AG04450 (cell line): ENCODE measurements at regions not wholly inside any gene's neighbourhood (a gene's known extent, or its start where the extent isn't known, plus 50 kb on each side); places are given as distances from the start of the nearest gene placed in this dataset.

Experiments used
- CTCF ChIA-PET: fragments of 300-600, 350-600 bp; formaldehyde crosslinking; extraction: SDS; loops from one replicate; lab custom pipeline; 2022; ENCODE audit warnings: antibody characterized with exemption, inconsistent platforms; lab: Charles Lee
- POLR2A ChIA-PET: fragments of 350-600 bp; formaldehyde crosslinking; extraction: SDS; loops from one replicate; lab custom pipeline; 2021; ENCODE audit warnings: antibody characterized with exemption, inconsistent platforms; lab: Yijun Ruan, JAX
- DNase-seq: peaks from one replicate; pipeline ENCODE4 v3.0.0-alpha.2; 2011; ENCODE audit warnings: low read depth, low spot score
- H3K27ac ChIP-seq: one replicate; pipeline ENCODE4 v1.5.1; 2012; ENCODE audit warnings: low read depth, low read length, control low read depth
- H3K27me3 ChIP-seq: one replicate; pipeline ENCODE4 v1.6.0; 2012; ENCODE audit warnings: low read length; ENCODE audit not compliant: control insufficient read depth, insufficient read depth
- H3K4me3 ChIP-seq: 2 replicates; pipeline ENCODE4 v1.5.1; 2011; ENCODE audit warnings: mild to moderate bottlenecking, low read depth, low read length, control low read depth
- H3K9me3 ChIP-seq: 2 replicates; pipeline ENCODE4 v1.5.1; 2012; ENCODE audit warnings: low read length; ENCODE audit not compliant: control insufficient read depth, insufficient read depth
- TF ChIP-seq, protein P1 (sequence below): IDR thresholded peaks from 2 replicates; pipeline ENCODE4 v1.5.1; 2011; ENCODE audit warnings: low read depth, low read length, control low read depth, inconsistent platforms

DNA sequence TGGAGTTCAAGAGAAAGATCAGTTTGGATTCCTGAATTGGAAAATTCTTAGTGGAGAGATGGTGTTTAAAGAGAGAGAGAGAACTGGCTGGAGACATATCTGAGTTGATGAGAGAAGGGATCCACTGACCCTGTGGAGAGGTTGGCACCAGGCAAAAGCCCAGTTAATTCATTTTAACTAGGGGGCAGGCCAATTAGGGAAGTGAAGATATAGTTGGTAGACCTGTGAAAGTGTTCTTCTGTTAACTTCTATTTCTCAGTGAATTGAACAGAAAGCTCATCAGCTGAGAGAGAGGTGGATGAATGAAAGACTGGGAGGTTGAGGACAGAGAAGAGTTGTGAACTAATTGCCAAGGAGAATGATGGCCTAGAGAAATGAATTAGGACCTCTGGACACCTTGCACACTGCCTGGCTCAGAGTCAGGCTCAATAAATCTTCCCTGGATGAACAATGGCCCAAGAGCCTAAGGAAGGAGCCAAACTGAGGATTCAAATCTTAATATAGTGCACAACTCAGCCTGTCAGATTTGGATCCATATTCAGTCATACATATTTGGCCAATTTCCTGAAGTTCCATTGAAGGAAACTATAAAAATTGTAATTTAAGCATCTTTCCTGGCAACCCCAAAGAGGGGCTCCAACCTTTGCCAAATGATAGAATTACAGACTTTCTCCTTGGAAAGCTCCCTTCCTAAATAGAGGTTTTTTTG is 82.2 kb upstream of the RMDN2 start:
- ChIA-PET CTCF (interaction anchor here (1.0 to 1.7 kb wide), 2 partner anchors 10 to 34 kb away, joined by 4 to 8 read pairs; no protein-coding TSS in a partner anchor), POLR2A (no interaction called here)
- peaks cover 2% of the 10 kb centered on the region for H3K27me3 ChIP-seq
- TF ChIP-seq, protein P1, sequence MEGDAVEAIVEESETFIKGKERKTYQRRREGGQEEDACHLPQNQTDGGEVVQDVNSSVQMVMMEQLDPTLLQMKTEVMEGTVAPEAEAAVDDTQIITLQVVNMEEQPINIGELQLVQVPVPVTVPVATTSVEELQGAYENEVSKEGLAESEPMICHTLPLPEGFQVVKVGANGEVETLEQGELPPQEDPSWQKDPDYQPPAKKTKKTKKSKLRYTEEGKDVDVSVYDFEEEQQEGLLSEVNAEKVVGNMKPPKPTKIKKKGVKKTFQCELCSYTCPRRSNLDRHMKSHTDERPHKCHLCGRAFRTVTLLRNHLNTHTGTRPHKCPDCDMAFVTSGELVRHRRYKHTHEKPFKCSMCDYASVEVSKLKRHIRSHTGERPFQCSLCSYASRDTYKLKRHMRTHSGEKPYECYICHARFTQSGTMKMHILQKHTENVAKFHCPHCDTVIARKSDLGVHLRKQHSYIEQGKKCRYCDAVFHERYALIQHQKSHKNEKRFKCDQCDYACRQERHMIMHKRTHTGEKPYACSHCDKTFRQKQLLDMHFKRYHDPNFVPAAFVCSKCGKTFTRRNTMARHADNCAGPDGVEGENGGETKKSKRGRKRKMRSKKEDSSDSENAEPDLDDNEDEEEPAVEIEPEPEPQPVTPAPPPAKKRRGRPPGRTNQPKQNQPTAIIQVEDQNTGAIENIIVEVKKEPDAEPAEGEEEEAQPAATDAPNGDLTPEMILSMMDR: no peak
- no peaks in the 10 kb centered on the region for H3K9me3 ChIP-seq
- no peak overlapping the region for H3K4me3 ChIP-seq
- no peak overlapping the region for H3K27ac ChIP-seq
- DNase-seq: no peak

DNA sequence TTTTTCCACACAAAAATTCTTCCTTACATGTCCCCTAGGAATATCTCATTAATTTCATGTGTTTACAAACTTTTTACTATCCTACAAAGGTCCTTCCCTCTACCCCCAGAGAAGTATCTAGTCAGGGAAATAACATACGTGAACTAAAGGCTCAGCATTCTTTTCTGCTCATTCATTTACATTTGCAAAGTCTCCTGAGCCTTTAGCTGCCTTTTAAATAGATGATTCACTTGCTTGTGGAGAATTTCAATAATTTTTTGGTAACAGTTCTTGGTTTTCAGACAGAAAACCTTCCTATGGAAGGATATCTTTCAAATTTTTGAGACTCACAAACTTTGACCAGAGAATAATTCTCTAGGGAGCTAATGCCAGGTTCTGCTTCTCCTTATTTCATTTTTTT is 81.5 kb upstream of the RMDN2 start:
- ChIA-PET POLR2A (no interaction called here), CTCF (interaction anchor here (1.0 to 1.7 kb wide), 2 partner anchors 11 to 34 kb away, joined by 4 to 8 read pairs; no protein-coding TSS in a partner anchor)
- Histone ChIP-seq H3K9me3 (no peaks in the 10 kb centered on the region), H3K4me3 (no peak overlapping the region), H3K27me3 (peaks cover 2% of the 10 kb centered on the region), H3K27ac (no peak overlapping the region)
- no peak for DNase-seq
- TF ChIP-seq, protein P1: no peak

- Histone ChIP-seq H3K9me3 (no peaks in the 10 kb centered on the region), H3K4me3 (no peak overlapping the region), H3K27me3 (peaks cover 2% of the 10 kb centered on the region), H3K27ac (no peak overlapping the region)
- TF ChIP-seq, protein P1: no peak
- POLR2A ChIA-PET: no interaction called here
- DNase-seq: no peak
- CTCF ChIA-PET: no interaction called here
Measured at GRCh38 chr2:37846207-37846606, 78.9 kb upstream of the RMDN2 start.

DNA sequence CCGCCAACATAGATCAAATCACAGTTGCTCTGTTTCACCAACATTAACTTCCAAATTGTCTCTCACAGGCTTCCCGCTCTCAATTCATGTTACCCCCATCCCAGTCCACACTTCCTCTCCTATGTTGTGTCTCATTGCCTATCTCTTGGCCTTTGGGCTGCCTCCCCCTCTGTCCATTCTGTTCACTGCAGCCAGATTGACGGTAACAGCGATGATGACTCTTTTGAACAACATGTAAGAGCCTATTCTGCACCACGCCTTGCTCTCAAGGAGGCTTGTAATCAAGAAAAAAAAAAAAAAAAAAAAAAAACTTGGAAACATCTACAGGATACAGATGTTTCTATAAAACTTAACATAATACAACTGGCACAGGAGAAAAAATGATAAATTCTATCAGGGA is 77.3 kb upstream of the RMDN2 start:
- TF ChIP-seq, protein P1: no peak
- Histone ChIP-seq H3K27ac (no peak overlapping the region), H3K9me3 (no peaks in the 10 kb centered on the region), H3K27me3 (peaks cover 2% of the 10 kb centered on the region), H3K4me3 (no peak overlapping the region)
- ChIA-PET POLR2A (no interaction called here), CTCF (interaction anchor here (0.7 to 1.2 kb wide), 3 partner anchors 15 to 452 kb away, joined by 3 to 4 read pairs (median 4); no protein-coding TSS in a partner anchor)
- DNase-seq: no peak

DNA sequence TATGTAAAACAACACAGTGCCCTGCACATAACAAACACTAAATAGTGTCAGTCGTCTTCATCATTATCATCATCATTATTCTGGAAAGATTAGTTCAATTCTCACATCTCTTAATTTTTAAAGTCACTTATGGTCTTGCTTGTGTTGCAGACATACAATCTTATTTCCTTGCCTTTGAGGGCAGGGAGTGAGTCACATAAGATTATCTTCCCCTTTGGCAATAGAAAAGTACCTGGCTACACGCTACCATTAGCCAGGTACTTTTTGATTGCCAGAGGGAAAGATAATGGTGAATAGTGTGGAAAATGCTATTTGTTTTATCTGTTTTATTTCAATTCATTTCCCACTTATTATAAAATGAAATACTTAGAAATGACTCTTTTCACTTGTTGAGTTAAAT is 76.6 kb upstream of the RMDN2 start:
- Histone ChIP-seq H3K4me3 (no peak overlapping the region), H3K27me3 (peaks cover 2% of the 10 kb centered on the region), H3K27ac (no peak overlapping the region), H3K9me3 (no peaks in the 10 kb centered on the region)
- TF ChIP-seq, protein P1: no peak
- ChIA-PET POLR2A (no interaction called here), CTCF (no interaction called here)
- no peak for DNase-seq
